SK-N-SH treated with all-trans-retinoic acid at 6 μM for 48 hours (cell line): ENCODE measurements at regions not wholly inside any gene's neighbourhood (a gene's known extent, or its start where the extent isn't known, plus 50 kb on each side); places are given as distances from the start of the nearest gene placed in this dataset.

Source experiments
- ATAC-seq: fragments of 200-7000 bp; cut with Tn5 transposase; 3 replicates; pipeline ENCODE4 v1.9.1; 2020; ENCODE audit warnings: mild to moderate bottlenecking, moderate library complexity
- BACH2 ChIP-seq: fragments of 250-450 bp; sonication (Bioruptor Pico); IDR thresholded peaks from 2 replicates; pipeline ENCODE4 v1.9.0; 2021; ENCODE audit warnings: mild to moderate bottlenecking, borderline replicate concordance
- CREB5 ChIP-seq: fragments of 250-450 bp; sonication (Bioruptor Pico); IDR thresholded peaks from 2 replicates; pipeline ENCODE4 v1.5.1; 2020; ENCODE audit warnings: low read depth, mild to moderate bottlenecking, moderate library complexity
- CSDC2 ChIP-seq: fragments of 250-450 bp; sonication (Bioruptor Pico); IDR thresholded peaks from 2 replicates; pipeline ENCODE4 v1.5.0; 2020; ENCODE audit warnings: mild to moderate bottlenecking, moderate library complexity
- ESRRG ChIP-seq: fragments of 250-450 bp; sonication (Bioruptor Pico); IDR thresholded peaks from 2 replicates; pipeline ENCODE4 v1.6.1; 2021; ENCODE audit warnings: mild to moderate bottlenecking
- GLIS3 ChIP-seq: fragments of 250-450 bp; sonication (Bioruptor Pico); IDR thresholded peaks from 2 replicates; pipeline ENCODE4 v1.5.0; 2020; ENCODE audit warnings: mild to moderate bottlenecking, moderate library complexity
- ISL1 ChIP-seq: fragments of 250-450 bp; sonication (Bioruptor Pico); IDR thresholded peaks from 2 replicates; pipeline ENCODE4 v2.1.2; 2022; ENCODE audit warnings: mild to moderate bottlenecking, moderate library complexity
- OSR1 ChIP-seq: fragments of 250-450 bp; sonication (Bioruptor Pico); IDR thresholded peaks from 2 replicates; pipeline ENCODE4 v1.8.0; 2022; ENCODE audit warnings: moderate library complexity, mild to moderate bottlenecking, inconsistent platforms
- PPARA ChIP-seq: fragments of 250-450 bp; sonication (Bioruptor Pico); IDR thresholded peaks from 2 replicates; pipeline ENCODE4 v1.5.0; 2020; ENCODE audit warnings: mild to moderate bottlenecking, borderline replicate concordance
- RARB ChIP-seq: fragments of 250-450 bp; sonication (Bioruptor Pico); IDR thresholded peaks from 2 replicates; pipeline ENCODE4 v1.8.0; 2021; ENCODE audit warnings: mild to moderate bottlenecking, moderate library complexity
- SNAI2 ChIP-seq: fragments of 250-450 bp; sonication (Bioruptor Pico); IDR thresholded peaks from 2 replicates; pipeline ENCODE4 v1.5.0; 2020; ENCODE audit warnings: mild to moderate bottlenecking, moderate library complexity
- TCF4 ChIP-seq: fragments of 250-450 bp; sonication (Bioruptor Pico); IDR thresholded peaks from 2 replicates; pipeline ENCODE4 v1.8.0; 2021; ENCODE audit warnings: mild to moderate bottlenecking, moderate library complexity, borderline replicate concordance
- TOX ChIP-seq: fragments of 250-450 bp; sonication (Bioruptor Pico); IDR thresholded peaks from 2 replicates; pipeline ENCODE4 v1.8.0; 2021; ENCODE audit warnings: mild to moderate bottlenecking, moderate library complexity, borderline replicate concordance
- TSHZ2 ChIP-seq: fragments of 250-450 bp; sonication (Bioruptor Pico); IDR thresholded peaks from 2 replicates; pipeline ENCODE4 v1.5.0; 2020; ENCODE audit warnings: mild to moderate bottlenecking, moderate library complexity
- ZC3H10 ChIP-seq: fragments of 250-450 bp; sonication (Bioruptor Pico); IDR thresholded peaks from 2 replicates; pipeline ENCODE4 v1.5.1; 2021; ENCODE audit warnings: mild to moderate bottlenecking, moderate library complexity
- ZFP3 ChIP-seq: fragments of 250-450 bp; sonication (Bioruptor Pico); IDR thresholded peaks from 2 replicates; pipeline ENCODE4 v1.5.0; 2020; ENCODE audit warnings: mild to moderate bottlenecking, moderate library complexity
- ZFP30 ChIP-seq: fragments of 450-650 bp; formaldehyde crosslinking; IDR thresholded peaks from 2 replicates; pipeline ENCODE4 v1.5.0; 2022; ENCODE audit warnings: mild to moderate bottlenecking, moderate library complexity
- ZNF565 ChIP-seq: fragments of 450-650 bp; formaldehyde crosslinking; conservative IDR thresholded peaks from 2 replicates; pipeline ENCODE4 v1.5.0; 2020; ENCODE audit warnings: low read depth, mild to moderate bottlenecking, moderate library complexity
- ZNF70 ChIP-seq: fragments of 450-650 bp; formaldehyde crosslinking; IDR thresholded peaks from 2 replicates; pipeline ENCODE4 v1.5.0; 2020; ENCODE audit warnings: mild to moderate bottlenecking, moderate library complexity
- TF ChIP-seq, protein P1 (sequence below): fragments of 250-450 bp; sonication (Bioruptor Pico); IDR thresholded peaks from 2 replicates; pipeline ENCODE4 v1.8.0; 2020; ENCODE audit warnings: mild to moderate bottlenecking, moderate library complexity, borderline replicate concordance
- TF ChIP-seq, protein P2 (sequence below): fragments of 250-450 bp; sonication (Bioruptor Pico); IDR thresholded peaks from 2 replicates; pipeline ENCODE4 v1.8.0; 2021; ENCODE audit warnings: low read depth, mild to moderate bottlenecking, moderate library complexity, borderline replicate concordance
- TF ChIP-seq, protein P3 (sequence below): fragments of 250-450 bp; sonication (Bioruptor Pico); IDR thresholded peaks from 2 replicates; pipeline ENCODE4 v1.5.1; 2021; ENCODE audit warnings: mild to moderate bottlenecking, moderate library complexity

DNA sequence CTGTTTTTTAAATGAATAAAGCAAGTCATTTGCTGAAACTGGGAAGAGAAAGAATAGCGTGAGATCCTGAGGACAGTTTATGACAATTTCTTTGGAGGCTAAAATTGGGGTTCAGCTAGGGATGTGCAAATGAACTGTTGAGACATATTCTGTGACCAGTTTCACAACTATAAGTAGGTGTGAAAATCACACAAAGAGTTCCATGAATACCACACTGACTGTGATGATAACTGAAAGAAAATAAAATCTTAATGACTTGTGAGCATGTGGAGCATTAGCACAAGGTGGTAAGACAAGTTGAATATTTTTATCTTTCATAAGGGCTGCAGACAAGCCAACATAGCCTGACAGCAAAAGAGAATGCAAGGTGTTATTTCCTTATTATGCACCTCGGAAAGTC is 61.1 kb upstream of the PDGFD start:
- TF ChIP-seq, protein P1, sequence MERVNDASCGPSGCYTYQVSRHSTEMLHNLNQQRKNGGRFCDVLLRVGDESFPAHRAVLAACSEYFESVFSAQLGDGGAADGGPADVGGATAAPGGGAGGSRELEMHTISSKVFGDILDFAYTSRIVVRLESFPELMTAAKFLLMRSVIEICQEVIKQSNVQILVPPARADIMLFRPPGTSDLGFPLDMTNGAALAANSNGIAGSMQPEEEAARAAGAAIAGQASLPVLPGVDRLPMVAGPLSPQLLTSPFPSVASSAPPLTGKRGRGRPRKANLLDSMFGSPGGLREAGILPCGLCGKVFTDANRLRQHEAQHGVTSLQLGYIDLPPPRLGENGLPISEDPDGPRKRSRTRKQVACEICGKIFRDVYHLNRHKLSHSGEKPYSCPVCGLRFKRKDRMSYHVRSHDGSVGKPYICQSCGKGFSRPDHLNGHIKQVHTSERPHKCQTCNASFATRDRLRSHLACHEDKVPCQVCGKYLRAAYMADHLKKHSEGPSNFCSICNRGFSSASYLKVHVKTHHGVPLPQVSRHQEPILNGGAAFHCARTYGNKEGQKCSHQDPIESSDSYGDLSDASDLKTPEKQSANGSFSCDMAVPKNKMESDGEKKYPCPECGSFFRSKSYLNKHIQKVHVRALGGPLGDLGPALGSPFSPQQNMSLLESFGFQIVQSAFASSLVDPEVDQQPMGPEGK (CRISPR knock-in tag) = no peak
- TF ChIP-seq ZFP3 (no peak), TSHZ2 (CRISPR knock-in tag) (no peak), SNAI2 (CRISPR knock-in tag) (no peak), ZNF565 (CRISPR knock-in tag) (no peak), CSDC2 (CRISPR knock-in tag) (no peak), ISL1 (CRISPR knock-in tag) (no peak), ZNF70 (CRISPR knock-in tag) (no peak), PPARA (CRISPR knock-in tag) (no peak), BACH2 (CRISPR knock-in tag) (no peak), CREB5 (no peak), TOX (CRISPR knock-in tag) (no peak), ZFP30 (no peak), GLIS3 (CRISPR knock-in tag) (no peak), RARB (no peak), ZC3H10 (CRISPR knock-in tag) (no peak), ESRRG (CRISPR knock-in tag) (no peak), OSR1 (CRISPR knock-in tag) (no peak)
- TF ChIP-seq, protein P2, sequence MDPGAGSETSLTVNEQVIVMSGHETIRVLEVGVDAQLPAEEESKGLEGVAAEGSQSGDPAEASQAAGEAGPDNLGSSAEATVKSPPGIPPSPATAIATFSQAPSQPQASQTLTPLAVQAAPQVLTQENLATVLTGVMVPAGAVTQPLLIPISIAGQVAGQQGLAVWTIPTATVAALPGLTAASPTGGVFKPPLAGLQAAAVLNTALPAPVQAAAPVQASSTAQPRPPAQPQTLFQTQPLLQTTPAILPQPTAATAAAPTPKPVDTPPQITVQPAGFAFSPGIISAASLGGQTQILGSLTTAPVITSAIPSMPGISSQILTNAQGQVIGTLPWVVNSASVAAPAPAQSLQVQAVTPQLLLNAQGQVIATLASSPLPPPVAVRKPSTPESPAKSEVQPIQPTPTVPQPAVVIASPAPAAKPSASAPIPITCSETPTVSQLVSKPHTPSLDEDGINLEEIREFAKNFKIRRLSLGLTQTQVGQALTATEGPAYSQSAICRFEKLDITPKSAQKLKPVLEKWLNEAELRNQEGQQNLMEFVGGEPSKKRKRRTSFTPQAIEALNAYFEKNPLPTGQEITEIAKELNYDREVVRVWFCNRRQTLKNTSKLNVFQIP = no peak
- TF ChIP-seq, protein P3, sequence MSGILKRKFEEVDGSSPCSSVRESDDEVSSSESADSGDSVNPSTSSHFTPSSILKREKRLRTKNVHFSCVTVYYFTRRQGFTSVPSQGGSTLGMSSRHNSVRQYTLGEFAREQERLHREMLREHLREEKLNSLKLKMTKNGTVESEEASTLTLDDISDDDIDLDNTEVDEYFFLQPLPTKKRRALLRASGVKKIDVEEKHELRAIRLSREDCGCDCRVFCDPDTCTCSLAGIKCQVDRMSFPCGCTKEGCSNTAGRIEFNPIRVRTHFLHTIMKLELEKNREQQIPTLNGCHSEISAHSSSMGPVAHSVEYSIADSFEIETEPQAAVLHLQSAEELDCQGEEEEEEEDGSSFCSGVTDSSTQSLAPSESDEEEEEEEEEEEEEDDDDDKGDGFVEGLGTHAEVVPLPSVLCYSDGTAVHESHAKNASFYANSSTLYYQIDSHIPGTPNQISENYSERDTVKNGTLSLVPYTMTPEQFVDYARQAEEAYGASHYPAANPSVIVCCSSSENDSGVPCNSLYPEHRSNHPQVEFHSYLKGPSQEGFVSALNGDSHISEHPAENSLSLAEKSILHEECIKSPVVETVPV (CRISPR knock-in tag) = no peak
- ATAC-seq = no peak

GRCh38 chr11:104222464-104222863 is 58.5 kb upstream of the PDGFD start:
- ATAC-seq = no peak
- TF ChIP-seq PPARA (CRISPR knock-in tag) (no peak), BACH2 (CRISPR knock-in tag) (no peak), ZC3H10 (CRISPR knock-in tag) (no peak), OSR1 (CRISPR knock-in tag) (no peak)

- no peak for ATAC-seq
- TF ChIP-seq ZFP3 = no peak
- no peak for TF ChIP-seq TOX (CRISPR knock-in tag)
- no peak for TF ChIP-seq GLIS3 (CRISPR knock-in tag)
- TF ChIP-seq, protein P3 (CRISPR knock-in tag) = no peak
- no peak for TF ChIP-seq ZC3H10 (CRISPR knock-in tag)
- TF ChIP-seq TCF4 = no peak
- TF ChIP-seq, protein P2 = no peak
- no peak for TF ChIP-seq SNAI2 (CRISPR knock-in tag)
- TF ChIP-seq, all 23 proteins: peak for 0
Measured at GRCh38 chr11:104221455-104221854, 57.5 kb upstream of the PDGFD start.
